ENCODE measurements at regions not wholly inside any gene's neighbourhood (a gene's known extent, or its start where the extent isn't known, plus 50 kb on each side); places are given as distances from the start of the nearest gene placed in this dataset.

- TF ChIP-seq, protein P1, sequence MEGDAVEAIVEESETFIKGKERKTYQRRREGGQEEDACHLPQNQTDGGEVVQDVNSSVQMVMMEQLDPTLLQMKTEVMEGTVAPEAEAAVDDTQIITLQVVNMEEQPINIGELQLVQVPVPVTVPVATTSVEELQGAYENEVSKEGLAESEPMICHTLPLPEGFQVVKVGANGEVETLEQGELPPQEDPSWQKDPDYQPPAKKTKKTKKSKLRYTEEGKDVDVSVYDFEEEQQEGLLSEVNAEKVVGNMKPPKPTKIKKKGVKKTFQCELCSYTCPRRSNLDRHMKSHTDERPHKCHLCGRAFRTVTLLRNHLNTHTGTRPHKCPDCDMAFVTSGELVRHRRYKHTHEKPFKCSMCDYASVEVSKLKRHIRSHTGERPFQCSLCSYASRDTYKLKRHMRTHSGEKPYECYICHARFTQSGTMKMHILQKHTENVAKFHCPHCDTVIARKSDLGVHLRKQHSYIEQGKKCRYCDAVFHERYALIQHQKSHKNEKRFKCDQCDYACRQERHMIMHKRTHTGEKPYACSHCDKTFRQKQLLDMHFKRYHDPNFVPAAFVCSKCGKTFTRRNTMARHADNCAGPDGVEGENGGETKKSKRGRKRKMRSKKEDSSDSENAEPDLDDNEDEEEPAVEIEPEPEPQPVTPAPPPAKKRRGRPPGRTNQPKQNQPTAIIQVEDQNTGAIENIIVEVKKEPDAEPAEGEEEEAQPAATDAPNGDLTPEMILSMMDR (IDR thresholded peaks at IDR 0.05; ENCODE audit: insufficient read depth, low read length, poor library complexity, severe bottlenecking) = no peak
- no peak for TF ChIP-seq EZH2phosphoT487 (conservative IDR thresholded peaks at IDR 0.05; ENCODE audit: low read length)
Observed at GRCh38 chr10:61828788-61829187, 72.7 kb upstream of the ARID5B start.
